HFFc6 (cell line): ENCODE measurements at regions not wholly inside any gene's neighbourhood (a gene's known extent, or its start where the extent isn't known, plus 50 kb on each side); places are given as distances from the start of the nearest gene placed in this dataset.
"Not testable (repeated sequence)": the region's sequence is repeated elsewhere in the genome, so short reads cannot be mapped to it uniquely, and the experiment has no call there.

Experiments used
- DNase-seq: peaks from one replicate; pipeline ENCODE4 v3.0.0-alpha.2; 2018
- H3K27ac Mint-ChIP-seq: 2 replicates; pipeline ENCODE4 v1.8.0; 2020; ENCODE audit warnings: mild to moderate bottlenecking, mixed read lengths
- H3K27me3 Mint-ChIP-seq: 2 replicates; pipeline ENCODE4 v1.8.0; 2021; ENCODE audit warnings: mild to moderate bottlenecking, moderate library complexity, mixed read lengths; ENCODE audit not compliant: insufficient read depth
- H3K36me3 Mint-ChIP-seq: 2 replicates; pipeline ENCODE4 v1.8.0; 2021; ENCODE audit warnings: low read depth, mixed read lengths
- H3K4me1 Mint-ChIP-seq: 2 replicates; pipeline ENCODE4 v1.8.0; 2020; ENCODE audit warnings: low read depth, mixed read lengths
- H3K4me3 Mint-ChIP-seq: 2 replicates; pipeline ENCODE4 v1.8.0; 2020; ENCODE audit warnings: mild to moderate bottlenecking, moderate library complexity, mixed read lengths
- H3K9me3 Mint-ChIP-seq: 2 replicates; pipeline ENCODE4 v1.8.0; 2020; ENCODE audit warnings: mild to moderate bottlenecking, mixed read lengths
- CTCF ChIP-seq: fragments of 200-600 bp; sonication (generic); IDR thresholded peaks from 2 replicates; pipeline ENCODE4 v1.5.0; 2021; ENCODE audit warnings: antibody characterized with exemption, mild to moderate bottlenecking

GRCh38 chrX:13463608-13464007 lies 105.8 kb upstream of the EGFL6 start:
- Mint-ChIP-seq H3K4me1 (peaks cover 17% of the 10 kb centered on the region), H3K27me3 (peaks cover 2% of the 10 kb centered on the region; the same call in 1 of the 2 replicates), H3K36me3 (peaks cover 4% of the 10 kb centered on the region; the same call in 1 of the 2 replicates), H3K4me3 (no peak overlapping the region), H3K27ac (peak overlapping the region; percentile 73), H3K9me3 (peaks cover 5% of the 10 kb centered on the region; the same call in 1 of the 2 replicates)
- peak; percentile 48 for DNase-seq
- no peak for TF ChIP-seq CTCF

GRCh38 chrX:13452283-13452682 lies 117.1 kb upstream of the EGFL6 start:
- H3K27me3 Mint-ChIP-seq: no peaks in the 10 kb centered on the region; the same call in 1 of the 2 replicates
- no peaks in the 10 kb centered on the region for H3K9me3 Mint-ChIP-seq
- no peak overlapping the region for H3K27ac Mint-ChIP-seq
- DNase-seq: no peak
- no peak for TF ChIP-seq CTCF
- H3K4me1 Mint-ChIP-seq: peaks cover 6% of the 10 kb centered on the region
- no peak overlapping the region for H3K4me3 Mint-ChIP-seq
- H3K36me3 Mint-ChIP-seq: 0 out of 2 replicates have a peak, but pooled peaks cover 6% of the 10 kb centered on the region

- 0 out of 2 replicates have a peak, but pooled peaks cover 6% of the 10 kb centered on the region for H3K36me3 Mint-ChIP-seq
- DNase-seq: no peak
- no peaks in the 10 kb centered on the region; the same call in 1 of the 2 replicates for H3K27me3 Mint-ChIP-seq
- no peak overlapping the region for H3K27ac Mint-ChIP-seq
- no peak for TF ChIP-seq CTCF
- peaks cover 5% of the 10 kb centered on the region for H3K4me1 Mint-ChIP-seq
- no peaks in the 10 kb centered on the region for H3K9me3 Mint-ChIP-seq
- H3K4me3 Mint-ChIP-seq: no peak overlapping the region
Observed at GRCh38 chrX:13449441-13449840, 120.0 kb upstream of the EGFL6 start.

- H3K36me3 Mint-ChIP-seq: 0 out of 2 replicates have a peak, but pooled peaks cover 6% of the 10 kb centered on the region
- no peak overlapping the region for H3K27ac Mint-ChIP-seq
- no peak for DNase-seq
- no peaks in the 10 kb centered on the region for H3K4me1 Mint-ChIP-seq
- H3K27me3 Mint-ChIP-seq: no peaks in the 10 kb centered on the region; the same call in 1 of the 2 replicates
- TF ChIP-seq CTCF: no peak
- no peak overlapping the region for H3K4me3 Mint-ChIP-seq
- H3K9me3 Mint-ChIP-seq: no peaks in the 10 kb centered on the region
Observed at GRCh38 chrX:13448941-13449340, 120.5 kb upstream of the EGFL6 start.

GRCh38 chrX:13441608-13442007 lies 121.8 kb upstream of the ATXN3L start:
- not testable (repeated sequence) for H3K27me3 Mint-ChIP-seq, H3K27ac Mint-ChIP-seq, H3K9me3 Mint-ChIP-seq, H3K36me3 Mint-ChIP-seq, H3K4me1 Mint-ChIP-seq, H3K4me3 Mint-ChIP-seq, DNase-seq

- H3K4me1 Mint-ChIP-seq: no peaks in the 10 kb centered on the region; the same call in 1 of the 2 replicates
- no peak overlapping the region for H3K27ac Mint-ChIP-seq
- no peaks in the 10 kb centered on the region for H3K36me3 Mint-ChIP-seq
- no peaks in the 10 kb centered on the region for H3K27me3 Mint-ChIP-seq
- no peak for DNase-seq
- H3K4me3 Mint-ChIP-seq: no peak overlapping the region
- no peaks in the 10 kb centered on the region for H3K9me3 Mint-ChIP-seq
- TF ChIP-seq CTCF: no peak
Observed at GRCh38 chrX:13440176-13440575, 120.3 kb upstream of the ATXN3L start.
